GM19023 (cell line): ENCODE measurements at regions not wholly inside any gene's neighbourhood (a gene's known extent, or its start where the extent isn't known, plus 50 kb on each side); places are given as distances from the start of the nearest gene placed in this dataset.

ENCODE experiments used
- ATAC-seq: cut with Tn5 transposase; IDR thresholded peaks from one replicate; pipeline ENCODE4 v1.9.1; 2021; ENCODE audit warnings: mild to moderate bottlenecking, moderate library complexity; ENCODE audit not compliant: unreplicated experiment

DNA sequence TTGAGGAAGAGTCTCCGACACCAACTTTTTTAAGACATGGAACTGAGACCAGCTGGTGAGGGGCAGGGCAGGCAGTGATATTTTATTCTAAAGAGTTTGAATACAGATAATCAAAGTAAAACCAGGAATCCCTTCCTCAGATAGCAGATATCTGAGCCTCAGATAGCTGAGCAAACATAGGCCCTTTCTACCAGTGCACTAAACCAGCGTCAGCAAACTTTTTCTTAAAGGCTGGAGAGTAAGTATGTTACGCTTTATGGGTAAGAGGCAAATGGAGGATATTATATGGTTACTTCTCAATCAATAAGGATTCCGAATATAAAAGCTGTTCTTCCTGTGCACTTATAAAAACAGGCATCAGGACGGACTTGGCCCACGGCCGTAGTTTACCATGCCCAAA is 73.9 kb downstream of the WNT5A start:
- no peak for ATAC-seq

DNA sequence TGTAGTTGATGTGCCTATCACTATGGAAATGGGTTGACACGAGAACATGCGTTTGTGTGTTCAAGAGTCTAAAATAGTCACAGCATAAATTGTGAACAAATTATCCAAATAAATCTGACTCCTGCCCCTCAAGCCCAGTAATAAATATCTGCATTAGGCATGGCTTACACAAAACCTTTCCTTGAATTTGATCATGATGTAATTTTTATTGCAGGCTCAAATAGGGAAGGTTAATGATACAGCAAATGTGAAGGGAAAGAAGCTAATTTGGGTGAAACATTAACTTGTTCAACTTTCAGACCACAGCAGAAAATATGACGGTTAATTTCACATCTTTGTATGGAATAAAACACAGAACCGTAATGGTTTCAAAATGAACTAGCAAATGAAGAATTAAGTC is 74.6 kb downstream of the WNT5A start:
- ATAC-seq, result no peak

DNA sequence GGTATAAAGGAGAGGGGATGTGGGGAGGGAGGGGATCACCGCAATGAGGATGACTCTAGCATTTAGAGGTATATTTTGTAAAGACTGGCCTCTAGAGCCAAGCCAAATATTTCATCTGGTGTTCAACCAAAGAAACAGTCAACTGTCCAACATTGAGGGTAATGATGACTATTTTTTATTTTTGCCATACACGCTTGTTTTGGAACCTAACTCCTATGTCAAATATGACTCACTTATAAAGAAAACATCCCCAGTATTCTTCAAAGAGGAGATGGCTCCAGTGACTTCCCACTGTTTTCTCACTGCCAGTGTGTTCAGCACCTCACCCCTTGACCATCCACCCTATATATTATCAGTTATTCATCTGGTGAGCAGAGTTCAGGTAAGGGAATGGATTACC is 77.3 kb downstream of the WNT5A start:
- no peak for ATAC-seq

DNA sequence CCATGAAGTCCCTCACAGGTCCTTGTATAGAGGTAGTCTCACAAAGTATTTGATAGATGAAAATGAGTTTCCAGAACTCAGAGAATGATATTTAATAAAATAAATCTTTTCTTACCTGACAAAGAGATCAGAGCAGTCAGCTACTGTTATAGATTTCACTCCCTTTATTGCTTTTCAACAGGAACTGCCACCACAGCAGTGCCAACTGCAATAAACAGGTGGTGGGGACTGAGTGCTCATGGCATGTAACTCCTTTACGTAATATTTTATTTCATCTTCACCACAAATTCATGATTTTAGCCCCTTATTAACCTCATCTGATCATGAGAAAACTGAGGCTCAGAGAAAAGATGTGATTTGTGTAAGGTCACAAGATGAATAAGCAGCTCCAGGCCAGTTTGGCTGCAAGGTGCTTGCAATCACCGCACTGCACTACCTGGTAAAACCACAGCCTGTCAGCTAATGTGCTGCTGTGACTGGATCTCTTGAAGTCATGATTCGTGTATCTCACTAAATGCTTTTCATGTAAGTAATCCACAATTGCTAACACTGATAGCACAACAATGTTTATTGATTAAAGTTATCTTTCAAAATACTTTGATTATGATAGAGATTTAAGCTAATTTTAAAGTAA is 78.8 kb downstream of the WNT5A start:
- ATAC-seq, result no peak

DNA sequence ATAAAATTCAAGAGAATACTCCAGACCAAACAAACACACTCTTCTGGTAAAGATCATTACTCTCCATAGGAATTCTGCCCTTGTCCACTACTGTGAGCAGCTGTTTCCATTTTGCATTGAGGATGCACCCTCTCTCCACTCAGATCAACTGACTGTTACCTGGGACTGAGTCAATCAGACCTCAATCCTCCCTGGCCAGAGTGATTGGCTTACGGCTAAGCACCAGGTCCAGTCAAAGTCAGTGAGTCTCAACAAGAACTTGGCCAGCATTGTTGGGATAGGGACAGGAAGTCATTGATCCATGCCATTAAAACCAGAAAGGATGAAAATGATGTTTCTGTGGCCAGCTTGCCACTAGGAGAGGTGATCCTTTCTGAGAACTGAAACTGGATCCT is 79.7 kb downstream of the WNT5A start:
- ATAC-seq, result no peak

DNA sequence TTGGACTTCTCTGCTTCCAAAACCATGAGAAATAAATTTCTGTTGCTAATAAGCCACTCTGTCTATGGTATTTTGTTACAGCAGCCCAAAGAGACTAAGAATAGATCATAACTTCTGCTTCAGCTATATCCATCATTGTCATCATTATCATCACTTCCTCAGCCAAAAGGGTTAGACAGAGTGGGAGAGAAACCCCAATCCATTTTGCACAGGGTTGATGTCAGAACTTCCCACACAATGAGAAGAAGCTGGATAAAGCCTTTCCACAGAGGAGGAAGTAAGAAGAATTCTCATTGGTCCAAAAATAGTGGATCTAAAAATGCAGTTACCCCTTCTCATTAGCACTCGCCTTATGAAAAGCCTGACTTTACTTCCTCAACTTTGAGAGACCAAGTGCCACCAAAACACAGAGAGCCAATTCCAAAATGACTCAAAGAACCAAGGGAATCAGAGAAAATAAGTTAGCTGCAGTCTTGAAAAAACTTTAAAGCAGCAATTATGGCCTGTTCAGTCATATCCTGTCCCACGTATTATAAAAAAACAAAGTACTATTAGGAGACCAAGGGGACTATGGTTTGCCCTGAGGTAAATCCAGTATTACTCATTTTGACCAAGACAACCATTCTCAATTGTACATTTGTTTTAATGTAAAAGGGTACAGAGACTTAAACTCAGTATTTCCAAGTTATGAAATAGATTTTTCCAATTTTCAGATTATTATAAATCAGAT is 80.2 kb downstream of the WNT5A start:
- no peak for ATAC-seq

DNA sequence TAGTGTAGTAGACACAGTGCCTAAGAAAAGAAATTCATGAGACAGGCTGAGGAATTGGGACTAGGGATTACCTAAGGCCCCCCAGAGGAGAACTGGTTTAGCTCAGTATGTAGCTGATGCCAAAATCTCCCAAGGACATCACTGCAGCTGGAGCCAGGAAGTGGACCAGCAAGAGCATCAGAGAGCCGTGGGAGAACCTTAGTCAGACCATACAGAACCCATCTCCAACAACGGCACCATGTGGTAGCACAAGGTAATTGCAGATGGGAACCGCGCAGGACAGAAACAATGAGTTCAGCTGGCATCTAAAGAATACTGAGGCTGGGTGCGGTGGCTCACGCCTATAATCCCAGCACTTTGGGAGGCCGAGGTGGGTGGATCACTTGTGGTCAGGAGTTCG is 81.7 kb downstream of the WNT5A start:
- ATAC-seq, result no peak

DNA sequence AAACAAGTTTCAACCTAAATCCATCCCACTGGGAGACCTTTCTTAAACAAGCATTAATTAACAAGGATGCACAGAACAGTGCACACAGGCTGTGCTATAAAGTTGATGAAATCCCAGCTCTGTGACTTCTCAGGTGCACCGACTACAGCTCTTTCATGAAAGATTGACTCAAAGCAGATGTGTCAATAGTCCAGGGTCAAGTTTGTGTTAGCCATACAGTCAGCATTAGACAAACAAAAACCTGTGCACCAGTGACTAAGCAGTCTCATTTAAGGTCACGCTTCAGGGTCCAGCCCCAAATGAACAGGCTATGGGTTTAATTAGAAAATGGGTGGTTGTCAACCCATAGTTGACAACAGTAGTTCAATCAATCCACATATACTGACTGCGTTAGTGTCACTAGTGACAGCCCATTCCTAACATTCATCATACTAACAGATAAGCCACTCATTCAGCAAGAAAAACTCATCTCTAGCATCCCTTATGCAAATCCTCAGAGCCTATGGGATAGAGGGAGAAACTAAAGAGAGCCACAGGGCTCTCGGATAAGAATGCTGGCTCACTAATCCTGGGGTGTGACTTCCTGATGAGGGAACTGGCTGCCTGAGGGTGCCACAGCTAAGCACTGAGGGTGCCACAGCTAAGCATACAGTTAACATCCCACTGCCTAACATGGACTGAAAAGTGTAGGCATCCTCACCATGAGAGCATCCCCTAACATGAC is 84.1 kb downstream of the WNT5A start:
- ATAC-seq, result no peak

DNA sequence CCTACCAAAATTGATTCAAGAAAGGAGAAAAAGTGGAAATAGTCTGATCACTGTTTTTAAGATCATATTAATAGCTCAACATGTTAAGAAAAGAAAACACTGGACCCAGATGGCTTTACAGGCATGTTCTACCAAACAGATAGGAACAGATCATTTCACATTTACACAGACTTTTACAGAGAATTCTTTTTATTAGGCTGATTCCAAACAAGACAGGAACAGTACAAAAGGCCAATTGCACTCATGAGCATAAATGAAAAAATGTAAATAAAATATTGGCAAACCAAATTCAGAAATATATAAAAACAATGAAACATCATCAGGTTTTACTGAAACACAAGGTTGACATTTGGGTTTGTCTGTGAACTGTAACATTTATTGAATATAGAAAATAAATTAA is 106.5 kb downstream of the WNT5A start:
- no peak for ATAC-seq

DNA sequence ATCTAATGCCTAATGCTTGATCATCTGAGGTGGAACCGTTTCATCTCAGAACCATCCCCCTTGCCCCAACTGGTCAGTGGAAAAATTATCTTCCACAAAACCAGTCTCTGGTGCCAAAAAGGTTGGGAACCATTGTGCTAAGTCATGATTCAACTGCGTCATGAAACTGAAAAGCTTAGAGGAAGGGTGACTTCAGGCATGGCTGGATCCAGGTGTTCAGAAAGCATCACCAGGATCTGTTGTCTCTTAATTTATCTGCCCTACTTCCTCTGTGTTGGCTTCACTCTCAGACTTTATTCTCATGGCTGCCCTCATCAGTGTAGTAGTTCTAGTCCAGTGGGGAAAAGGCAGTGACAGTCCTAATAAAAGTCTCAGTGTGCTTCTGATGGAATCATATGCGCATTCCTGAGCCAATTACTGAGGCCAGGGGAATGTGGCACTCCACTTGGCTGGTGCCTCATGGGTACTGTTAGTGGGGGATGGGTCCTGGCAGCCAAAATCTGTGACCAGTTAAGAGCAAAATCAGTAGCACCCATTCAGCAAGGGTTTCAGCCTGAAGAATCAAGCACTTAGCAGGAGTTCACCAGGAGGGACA is 110.3 kb downstream of the WNT5A start:
- ATAC-seq, result no peak

DNA sequence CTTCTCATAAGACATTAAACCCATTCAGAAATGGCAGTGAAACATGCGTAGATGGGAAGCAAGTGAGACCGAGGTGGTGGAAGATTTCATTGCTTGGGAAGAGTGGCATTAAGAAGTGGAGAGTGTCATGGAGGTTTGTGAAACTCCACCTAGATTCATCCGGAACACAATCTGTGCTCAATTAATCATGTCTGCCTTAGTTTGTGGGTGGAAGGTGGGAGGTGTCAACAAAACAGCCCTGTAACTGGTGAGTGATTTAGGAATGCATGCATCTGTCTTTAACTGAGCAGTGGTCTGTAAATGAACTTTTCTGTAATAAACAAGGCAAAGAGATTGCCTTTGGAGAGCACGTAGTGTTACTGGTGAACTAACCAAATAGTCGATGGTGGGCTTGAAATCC is 113.7 kb downstream of the WNT5A start:
- ATAC-seq, result no peak

DNA sequence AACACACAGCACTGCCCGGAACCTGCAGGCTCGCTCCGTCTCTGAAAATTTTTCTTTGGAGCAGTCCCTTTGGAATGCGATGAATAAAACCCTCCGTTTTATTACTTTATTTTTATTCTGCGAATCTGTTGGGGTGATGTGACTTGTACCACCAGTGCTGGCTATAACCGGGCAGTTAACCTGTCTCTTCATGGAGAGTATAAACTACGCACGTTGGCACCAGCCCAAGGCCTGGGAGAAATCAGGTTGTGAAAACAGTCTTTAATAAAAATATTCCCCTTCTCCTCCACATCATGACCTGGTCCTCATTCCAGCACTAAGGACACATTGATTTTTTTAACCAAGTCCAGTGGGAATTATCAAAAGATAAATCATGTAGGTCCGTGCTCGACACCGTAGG is 116.8 kb downstream of the WNT5A start:
- no peak for ATAC-seq

DNA sequence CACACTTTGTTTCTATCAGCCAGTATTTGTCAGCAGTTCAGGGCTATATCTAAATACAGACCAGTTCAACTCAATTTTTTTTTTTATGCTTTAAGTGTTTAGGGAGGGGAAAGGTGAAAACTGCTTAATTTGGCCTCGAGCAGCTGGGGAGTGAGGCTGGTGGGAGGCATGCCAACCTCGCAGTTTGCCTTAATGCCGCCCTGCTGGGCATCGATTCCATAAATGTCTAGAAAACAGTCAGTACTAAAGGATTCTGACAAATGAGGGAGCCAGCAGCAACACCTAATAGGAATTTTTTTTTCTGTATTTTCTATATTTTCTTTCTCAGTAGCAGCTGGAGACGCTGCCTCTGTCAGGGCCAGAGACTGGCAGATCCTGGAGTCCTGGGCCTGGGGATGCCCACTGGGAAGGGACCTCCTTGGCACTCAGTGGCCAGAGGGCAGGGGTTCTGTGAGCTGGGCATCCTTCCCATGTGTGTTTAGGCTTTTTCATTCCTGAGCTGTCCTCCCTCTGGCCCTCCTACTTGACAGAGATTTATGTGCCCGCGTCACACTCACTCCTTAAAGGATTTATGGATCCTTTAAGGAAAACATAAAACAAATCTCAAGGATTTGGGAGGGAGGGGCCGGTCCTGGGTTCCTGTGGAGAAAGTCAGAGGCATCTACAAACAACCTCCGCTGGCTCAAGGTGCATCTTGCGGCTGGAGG is 117.8 kb downstream of the WNT5A start:
- ATAC-seq, result no peak

DNA sequence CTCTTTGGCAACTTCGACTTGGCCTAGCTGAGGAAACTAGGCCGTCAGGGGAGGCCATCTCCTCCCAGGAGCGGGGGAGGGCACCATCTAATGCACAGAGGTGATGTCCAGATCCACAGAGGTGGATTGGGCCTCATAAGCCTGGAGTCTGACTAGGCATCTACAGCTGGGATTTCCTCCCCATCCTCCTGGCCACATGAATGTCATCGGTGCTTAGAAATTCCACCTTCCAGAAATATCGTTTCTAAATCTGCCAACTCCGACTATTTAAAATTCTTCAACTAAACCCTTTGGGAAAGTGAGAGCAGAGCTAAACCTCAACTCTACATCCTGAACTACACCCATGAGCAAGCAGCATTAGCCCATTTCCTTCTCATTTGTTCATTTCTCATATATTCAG is 118.7 kb downstream of the WNT5A start:
- ATAC-seq, result no peak

DNA sequence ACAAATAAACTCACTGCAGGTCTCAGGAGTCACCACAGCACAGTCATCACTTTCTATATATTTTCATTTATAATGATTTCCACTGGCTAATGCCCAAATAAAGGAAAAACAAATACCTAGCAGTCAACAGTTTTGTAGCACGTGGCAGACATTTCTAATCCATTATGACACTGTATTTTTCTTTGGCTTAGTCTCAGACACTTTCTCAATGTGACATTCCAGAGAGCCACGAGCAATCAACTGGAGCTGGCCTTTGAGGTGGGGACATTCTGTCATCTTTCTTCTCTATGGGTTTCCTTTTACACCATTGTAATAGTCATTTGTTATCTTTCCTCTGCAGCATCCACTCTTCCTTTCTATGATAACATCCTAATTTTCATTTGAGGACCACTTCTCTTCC is 119.7 kb downstream of the WNT5A start:
- ATAC-seq, result no peak

DNA sequence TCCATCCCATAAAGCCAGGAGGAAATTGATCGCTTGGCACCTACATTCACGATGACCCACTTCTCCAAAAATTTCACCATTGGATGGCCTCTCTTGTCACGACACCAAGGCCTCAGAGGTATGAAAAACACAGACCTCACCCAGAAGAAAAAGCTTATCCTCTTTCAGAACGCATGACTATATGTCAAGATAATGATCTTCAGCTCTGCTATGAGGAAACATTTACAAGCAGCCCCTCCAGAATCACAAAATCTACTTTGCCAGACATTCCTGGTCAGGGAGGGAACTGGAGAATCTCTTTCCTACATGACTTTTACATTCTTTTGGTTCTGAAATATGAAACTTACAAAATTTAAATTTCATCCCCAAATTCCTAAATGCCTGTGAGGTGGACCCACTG is 122.7 kb downstream of the WNT5A start:
- ATAC-seq, result no peak

DNA sequence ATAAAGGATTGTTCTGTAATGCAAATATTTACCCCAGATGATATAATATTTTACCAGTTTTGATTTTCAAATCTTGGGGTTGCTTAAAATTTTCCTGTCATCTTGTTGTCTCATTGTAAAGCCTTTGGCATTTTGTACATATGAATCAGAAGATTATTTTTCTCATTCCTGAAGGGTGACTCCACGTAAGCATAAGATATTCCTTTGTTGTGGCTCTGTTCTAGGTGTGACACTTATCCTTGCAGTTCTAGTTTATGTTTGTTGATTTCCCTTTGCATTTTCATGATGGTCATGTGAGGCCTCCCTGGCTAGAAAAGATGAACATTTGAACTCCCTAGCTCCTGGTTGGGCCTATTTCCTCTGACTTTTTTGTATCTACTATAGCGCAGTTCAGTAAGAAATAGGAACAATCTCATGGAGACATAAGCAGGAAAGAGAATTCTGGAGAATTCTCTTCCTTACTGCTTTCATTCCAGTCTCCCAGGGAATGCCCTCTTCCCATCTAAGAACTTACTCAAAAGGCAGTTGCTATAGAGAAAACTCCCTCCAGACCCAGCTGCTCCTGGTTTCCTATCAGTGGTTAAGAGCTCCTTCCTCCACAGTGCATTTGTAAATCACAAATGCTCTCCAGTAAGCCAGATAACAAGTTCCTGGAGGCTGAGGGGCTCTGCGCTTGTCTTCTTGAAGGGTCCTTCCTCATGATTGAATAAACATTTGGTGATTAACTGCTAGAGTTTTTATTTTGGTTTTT is 124.7 kb downstream of the WNT5A start:
- no peak for ATAC-seq

DNA sequence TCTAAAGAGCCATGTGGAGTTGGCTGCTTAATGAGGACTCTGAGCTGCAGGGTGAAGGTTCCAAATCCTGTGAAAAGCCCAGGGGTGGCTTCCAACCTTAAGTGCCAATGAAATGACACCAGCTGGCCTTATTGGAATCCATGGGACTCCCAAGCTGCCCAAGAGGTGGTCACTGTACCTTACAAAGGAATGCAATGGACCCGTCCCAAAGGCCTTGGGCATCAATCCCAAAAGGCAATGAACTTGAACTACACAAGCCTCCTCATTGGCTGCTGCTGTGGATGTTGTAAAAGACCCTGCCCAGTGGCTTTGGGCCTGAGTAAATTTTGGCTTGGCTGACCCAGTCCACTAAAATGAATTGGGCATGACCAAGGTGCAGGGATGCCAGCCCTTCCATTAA is 129.3 kb downstream of the WNT5A start:
- no peak for ATAC-seq

DNA sequence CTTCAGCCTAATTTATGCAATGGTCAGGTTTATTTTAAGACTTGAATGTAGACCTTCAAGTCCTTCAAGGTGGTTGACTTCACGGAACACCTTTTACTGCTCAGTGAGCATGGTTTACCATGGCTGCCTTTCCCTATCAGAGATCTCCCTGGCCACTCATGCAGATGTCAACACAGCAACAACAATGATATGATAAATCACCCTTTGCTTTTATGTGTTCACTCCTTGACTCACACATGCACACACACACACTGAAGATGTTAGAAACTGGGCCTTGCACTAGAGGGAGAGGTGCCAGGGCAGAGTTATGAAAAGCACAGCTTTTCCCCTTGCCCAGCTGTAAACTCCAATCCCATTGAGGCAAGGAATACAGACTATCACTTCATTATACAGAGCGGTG is 134.4 kb downstream of the WNT5A start:
- ATAC-seq, result no peak

DNA sequence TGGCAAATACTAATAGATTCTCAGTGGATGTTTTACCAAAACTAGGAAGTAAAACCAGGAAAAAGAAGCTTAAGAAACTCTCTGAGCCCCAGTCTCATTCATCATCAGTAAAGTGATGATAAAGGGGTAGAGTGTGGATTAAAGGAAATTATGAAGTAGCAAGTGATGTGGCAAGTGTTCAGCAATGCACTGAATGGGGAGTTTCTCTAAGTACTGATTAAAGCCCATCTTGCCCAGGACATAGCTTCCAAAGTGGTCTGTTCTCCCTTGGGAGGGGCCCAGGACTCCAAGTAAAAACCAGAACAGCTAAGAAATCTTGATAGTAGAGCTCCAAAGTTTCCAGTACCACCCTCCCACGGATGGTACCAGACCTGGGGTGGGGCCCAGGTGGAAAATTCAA is 137.3 kb downstream of the WNT5A start:
- ATAC-seq, result no peak
